Transverse colon (tissue), 4 donors: ENCODE measurements at regions not wholly inside any gene's neighbourhood (a gene's known extent, or its start where the extent isn't known, plus 50 kb on each side); places are given as distances from the start of the nearest gene placed in this dataset.

ENCODE experiments used
- POLR2AphosphoS5 ChIP-seq, 3 donors: sonication (generic); formaldehyde crosslinking; IDR thresholded peaks; one replicate each; pipeline ENCODE4 v1.6.1; 2016; ENCODE audit warnings: antibody characterized with exemption in 3 of 3
- TF ChIP-seq, protein P1 (sequence below), 5 experiments: fragments of 200-600 bp in 3 of 5; fragments of 450-650 bp in 2 of 5; sonication (generic) in 3 of 5; IDR thresholded peaks; 1 replicate in 2 of 5; 2 replicates in 3 of 5; pipeline ENCODE4 v1.5.1; 2016 to 2017; ENCODE audit warnings: antibody characterized with exemption in 5 of 5, inconsistent platforms in 3 of 5, mild to moderate bottlenecking in 2 of 5, moderate library complexity in 1 of 5

DNA sequence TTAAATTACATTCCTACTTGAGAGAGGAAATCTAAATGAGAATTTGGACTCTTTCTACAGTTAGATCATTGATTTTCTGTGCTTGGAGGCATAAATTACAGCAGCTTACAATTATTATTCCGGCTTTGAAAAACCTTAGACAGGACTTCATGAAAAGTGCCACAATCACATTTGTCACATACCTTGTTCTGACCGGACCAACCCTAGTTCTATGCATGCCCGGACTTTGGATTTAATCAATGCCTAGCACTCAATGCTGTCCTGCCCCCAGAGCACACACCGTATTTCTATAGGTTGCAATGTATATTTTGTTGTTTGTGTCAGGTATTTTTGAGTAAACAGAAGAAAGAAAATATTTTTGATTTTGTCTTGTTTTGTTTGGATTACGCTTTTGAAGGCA lies 424.7 kb upstream of the PDZRN3 start:
- TF ChIP-seq, protein P1, sequence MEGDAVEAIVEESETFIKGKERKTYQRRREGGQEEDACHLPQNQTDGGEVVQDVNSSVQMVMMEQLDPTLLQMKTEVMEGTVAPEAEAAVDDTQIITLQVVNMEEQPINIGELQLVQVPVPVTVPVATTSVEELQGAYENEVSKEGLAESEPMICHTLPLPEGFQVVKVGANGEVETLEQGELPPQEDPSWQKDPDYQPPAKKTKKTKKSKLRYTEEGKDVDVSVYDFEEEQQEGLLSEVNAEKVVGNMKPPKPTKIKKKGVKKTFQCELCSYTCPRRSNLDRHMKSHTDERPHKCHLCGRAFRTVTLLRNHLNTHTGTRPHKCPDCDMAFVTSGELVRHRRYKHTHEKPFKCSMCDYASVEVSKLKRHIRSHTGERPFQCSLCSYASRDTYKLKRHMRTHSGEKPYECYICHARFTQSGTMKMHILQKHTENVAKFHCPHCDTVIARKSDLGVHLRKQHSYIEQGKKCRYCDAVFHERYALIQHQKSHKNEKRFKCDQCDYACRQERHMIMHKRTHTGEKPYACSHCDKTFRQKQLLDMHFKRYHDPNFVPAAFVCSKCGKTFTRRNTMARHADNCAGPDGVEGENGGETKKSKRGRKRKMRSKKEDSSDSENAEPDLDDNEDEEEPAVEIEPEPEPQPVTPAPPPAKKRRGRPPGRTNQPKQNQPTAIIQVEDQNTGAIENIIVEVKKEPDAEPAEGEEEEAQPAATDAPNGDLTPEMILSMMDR (IDR thresholded peaks at IDR 0.05): no peak
- TF ChIP-seq POLR2AphosphoS5 (IDR thresholded peaks at IDR 0.05): no peak
